Pancreas (tissue), 10 donors: ENCODE measurements at regions not wholly inside any gene's neighbourhood (a gene's known extent, or its start where the extent isn't known, plus 50 kb on each side); places are given as distances from the start of the nearest gene placed in this dataset.

Source experiments
- ATAC-seq, 4 donors: fragments of 200-7000 bp; cut with Tn5 transposase; one replicate each; pipeline versions ENCODE4 v1.8.0 to v1.9.1; 2020; ENCODE audit warnings: mild to moderate bottlenecking in 4 of 4, moderate library complexity in 4 of 4
- DNase-seq, 6 donors: peaks; one replicate each; pipeline ENCODE4 v3.0.0-alpha.2; 2020
- FAIRE-seq: peaks from 2 replicates; lab custom pipeline; 2012; peaks lifted over from hg19 to GRCh38; lab: Jason Lieb, UNC
- H3K27ac ChIP-seq, 4 donors: fragments of 200-600 bp; sonication (generic); 1 replicate in 3 of 4; 2 replicates in 1 of 4; pipeline versions ENCODE4 v1.5.0 to v1.8.0; 2020
- H3K27me3 ChIP-seq, 4 donors: fragments of 200-600 bp; one replicate each; pipeline ENCODE4 v1.8.0; 2021
- H3K36me3 ChIP-seq, 3 donors: fragments of 200-600 bp; sonication (generic) in 1 of 3; one replicate each; pipeline versions ENCODE4 v1.5.0 to v1.8.0; 2020 to 2021
- H3K4me1 ChIP-seq, 3 donors: fragments of 200-600 bp; one replicate each; pipeline ENCODE4 v1.8.0; 2021
- H3K4me3 ChIP-seq, 4 donors: fragments of 200-600 bp; sonication (generic) in 2 of 4; one replicate each; pipeline versions ENCODE4 v1.5.0 to v1.8.0; 2020 to 2021
- H3K9me3 ChIP-seq, 4 donors: fragments of 200-600 bp; one replicate each; pipeline ENCODE4 v1.8.0; 2021
- WGBS, 2 donors: extraction: QIAGEN DNeasy Blood & Tissue Kit; methylation state at CpG; one replicate each; pipeline ENCODE4 v1.1.7; 2013; 5-methylcytosine and 5-hydroxymethylcytosine counted together
- intact Hi-C, 3 donors: fragments of 100-400 bp; cut with DNase I; formaldehyde crosslinking; loops; one replicate each; pipeline versions ENCODE4 v1.11.1 to v1.14.2; 2022
- TF ChIP-seq, protein P1 (sequence below), 4 donors: fragments of 200-600 bp; sonication (generic) in 3 of 4; IDR thresholded peaks; one replicate each; pipeline versions ENCODE4 v1.5.0 to v1.8.0; 2021; ENCODE audit warnings: antibody characterized with exemption in 4 of 4
- donor health status: healthy with polysubstance abuse.
- donor health status: DM: no; HTN: no; CAD: no; lungs with moderate emphysema.
- donor health status: DM: no; HTN: no; CAD: no.
- donor health status: control.
- donor health status: control.
- donor health status: Bipolar disorder and iron deficiency.
- donor health status: DM: yes; HTN: yes; CAD: no.
- donor health status: DM: no; HTN: no; CAD: no.
- donor health status: DM: no; HTN: no; CAD: no.
- donor health status: DM: yes; HTN: yes; CAD: no.

DNA sequence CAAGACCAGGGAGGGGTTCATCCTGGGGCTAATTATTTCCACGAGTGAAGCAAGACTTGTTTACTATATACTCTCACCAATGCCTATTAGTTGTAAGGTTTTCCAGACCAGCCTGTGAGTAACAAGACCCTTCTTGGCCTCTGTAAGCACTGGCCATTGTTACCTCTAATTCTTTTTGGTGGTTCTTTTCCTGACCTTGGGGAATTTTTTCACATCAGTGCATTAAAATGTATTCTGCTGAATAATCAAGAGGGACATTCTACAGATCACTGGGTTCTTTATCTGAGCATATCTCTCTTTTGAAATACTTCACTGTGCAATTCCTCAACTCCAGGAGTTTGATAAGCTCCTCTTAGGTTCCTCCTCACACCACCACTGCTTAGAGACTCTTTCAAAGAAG is 909.9 kb upstream of the ACVR2A start:
- H3K27me3 ChIP-seq = no peaks in the 10 kb centered on the region
- no peaks in the 10 kb centered on the region for H3K9me3 ChIP-seq
- no peak for ATAC-seq
- 32 to 56% methylated on average over 1 of the region's 1 CpG for WGBS, 2 donors
- FAIRE-seq = no peak
- no peak overlapping the region for H3K27ac ChIP-seq
- TF ChIP-seq, protein P1, sequence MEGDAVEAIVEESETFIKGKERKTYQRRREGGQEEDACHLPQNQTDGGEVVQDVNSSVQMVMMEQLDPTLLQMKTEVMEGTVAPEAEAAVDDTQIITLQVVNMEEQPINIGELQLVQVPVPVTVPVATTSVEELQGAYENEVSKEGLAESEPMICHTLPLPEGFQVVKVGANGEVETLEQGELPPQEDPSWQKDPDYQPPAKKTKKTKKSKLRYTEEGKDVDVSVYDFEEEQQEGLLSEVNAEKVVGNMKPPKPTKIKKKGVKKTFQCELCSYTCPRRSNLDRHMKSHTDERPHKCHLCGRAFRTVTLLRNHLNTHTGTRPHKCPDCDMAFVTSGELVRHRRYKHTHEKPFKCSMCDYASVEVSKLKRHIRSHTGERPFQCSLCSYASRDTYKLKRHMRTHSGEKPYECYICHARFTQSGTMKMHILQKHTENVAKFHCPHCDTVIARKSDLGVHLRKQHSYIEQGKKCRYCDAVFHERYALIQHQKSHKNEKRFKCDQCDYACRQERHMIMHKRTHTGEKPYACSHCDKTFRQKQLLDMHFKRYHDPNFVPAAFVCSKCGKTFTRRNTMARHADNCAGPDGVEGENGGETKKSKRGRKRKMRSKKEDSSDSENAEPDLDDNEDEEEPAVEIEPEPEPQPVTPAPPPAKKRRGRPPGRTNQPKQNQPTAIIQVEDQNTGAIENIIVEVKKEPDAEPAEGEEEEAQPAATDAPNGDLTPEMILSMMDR (IDR thresholded peaks at IDR 0.05) = no peak
- intact Hi-C loops = no loop called here
- H3K36me3 ChIP-seq = no peaks in the 10 kb centered on the region
- no peak for DNase-seq
- no peaks in the 10 kb centered on the region for H3K4me1 ChIP-seq
- H3K4me3 ChIP-seq = no peak overlapping the region

DNA sequence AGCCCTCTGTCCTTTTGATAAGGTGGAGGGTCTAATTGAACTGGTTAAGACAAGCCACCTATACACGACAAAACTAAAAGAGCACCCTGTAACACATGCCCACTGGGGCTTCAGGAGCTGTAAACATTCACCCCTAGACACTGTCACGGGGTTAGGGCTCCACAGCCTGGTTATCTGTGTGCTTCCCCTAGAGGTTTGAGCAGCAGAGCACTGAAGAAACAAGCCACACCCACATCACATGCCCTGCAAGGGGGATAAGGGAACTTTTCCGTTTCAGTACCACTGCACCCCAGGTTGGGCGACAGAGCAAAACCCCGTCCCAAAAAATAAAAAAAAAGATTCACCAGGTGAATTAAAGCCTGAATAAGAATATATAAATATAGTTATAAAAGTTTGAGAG is 913.7 kb upstream of the ACVR2A start:
- no peak overlapping the region for H3K27ac ChIP-seq
- ATAC-seq = no peak
- TF ChIP-seq, protein P1 (IDR thresholded peaks at IDR 0.05) = no peak
- H3K9me3 ChIP-seq = no peaks in the 10 kb centered on the region
- H3K36me3 ChIP-seq = no peaks in the 10 kb centered on the region
- no peak overlapping the region for H3K4me3 ChIP-seq
- no peak for DNase-seq
- 58 to 76% methylated on average over 5 of the region's 5 CpGs for WGBS, 2 donors
- FAIRE-seq = no peak
- H3K27me3 ChIP-seq = no peaks in the 10 kb centered on the region
- intact Hi-C loops = no loop called here
- H3K4me1 ChIP-seq = no peaks in the 10 kb centered on the region

DNA sequence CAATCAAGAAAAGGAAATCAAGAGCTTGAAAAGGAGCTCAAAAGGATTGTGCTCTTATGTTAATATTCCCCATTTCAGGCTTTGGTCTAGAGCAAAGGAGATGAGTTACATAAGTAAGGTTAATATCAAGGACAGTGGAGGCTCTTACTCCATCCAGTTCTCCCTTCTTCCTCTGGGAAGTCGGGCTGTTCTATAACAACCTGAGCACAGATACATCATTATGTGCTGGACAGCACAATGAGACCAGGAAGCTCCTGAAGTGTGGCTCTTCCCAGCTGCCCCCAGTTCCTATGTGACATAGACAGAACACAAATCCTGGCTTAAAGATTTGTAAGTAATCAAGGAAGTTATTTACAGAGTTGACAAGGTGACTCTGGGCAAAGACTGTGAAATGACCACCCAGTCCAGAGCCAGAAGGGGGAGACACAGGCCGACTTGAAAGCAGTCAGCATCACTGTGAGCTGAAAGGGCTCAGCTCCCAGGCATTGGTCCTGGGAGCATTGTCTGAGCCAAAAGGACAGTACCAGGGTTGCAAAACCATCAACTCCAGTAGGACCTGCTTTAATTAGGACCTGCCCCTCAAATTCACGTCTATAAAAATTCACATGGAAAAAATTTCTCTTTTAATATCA is 917.6 kb upstream of the ACVR2A start:
- Histone ChIP-seq H3K36me3 (no peaks in the 10 kb centered on the region), H3K4me3 (no peak overlapping the region), H3K9me3 (no peaks in the 10 kb centered on the region), H3K27ac (no peak overlapping the region), H3K4me1 (no peaks in the 10 kb centered on the region), H3K27me3 (no peaks in the 10 kb centered on the region)
- TF ChIP-seq, protein P1 (IDR thresholded peaks at IDR 0.05) = no peak
- FAIRE-seq = no peak
- WGBS, 2 donors = 15 to 17% methylated on average over 3 of the region's 3 CpGs
- intact Hi-C loops = no loop called here
- ATAC-seq = peak in 3 of 4 donors; percentile 57 to 65 (median 59)
- peak in 1 of 6 donors; percentile 15 for DNase-seq

DNA sequence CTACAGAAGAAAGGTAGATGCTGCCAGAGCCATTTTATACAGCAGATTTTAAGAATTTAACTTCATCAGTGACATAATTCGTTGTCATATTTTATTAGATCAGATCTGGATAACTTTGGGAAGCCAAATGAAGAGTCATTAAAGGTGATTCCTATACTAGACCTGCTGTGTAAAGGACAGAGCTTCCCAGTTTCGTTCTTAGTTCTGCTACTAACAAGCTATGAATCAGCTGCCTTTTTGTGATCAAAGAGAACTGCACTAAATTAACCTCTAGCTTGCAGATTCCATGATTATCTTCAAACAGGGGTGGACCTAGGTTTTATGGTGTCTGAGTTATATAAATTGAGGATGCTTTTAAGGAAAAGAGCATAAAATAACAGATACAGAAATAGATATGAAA is 926.5 kb upstream of the ACVR2A start:
- TF ChIP-seq, protein P1 (IDR thresholded peaks at IDR 0.05) = no peak
- ATAC-seq (no peak), DNase-seq (no peak), FAIRE-seq (no peak)
- Histone ChIP-seq H3K36me3 (no peaks in the 10 kb centered on the region), H3K27me3 (no peaks in the 10 kb centered on the region), H3K9me3 (no peaks in the 10 kb centered on the region), H3K4me3 (no peak overlapping the region), H3K27ac (no peak overlapping the region), H3K4me1 (no peaks in the 10 kb centered on the region)
- 46 to 70% methylated on average over 2 of the region's 2 CpGs for WGBS, 2 donors
- intact Hi-C loops = no loop called here

DNA sequence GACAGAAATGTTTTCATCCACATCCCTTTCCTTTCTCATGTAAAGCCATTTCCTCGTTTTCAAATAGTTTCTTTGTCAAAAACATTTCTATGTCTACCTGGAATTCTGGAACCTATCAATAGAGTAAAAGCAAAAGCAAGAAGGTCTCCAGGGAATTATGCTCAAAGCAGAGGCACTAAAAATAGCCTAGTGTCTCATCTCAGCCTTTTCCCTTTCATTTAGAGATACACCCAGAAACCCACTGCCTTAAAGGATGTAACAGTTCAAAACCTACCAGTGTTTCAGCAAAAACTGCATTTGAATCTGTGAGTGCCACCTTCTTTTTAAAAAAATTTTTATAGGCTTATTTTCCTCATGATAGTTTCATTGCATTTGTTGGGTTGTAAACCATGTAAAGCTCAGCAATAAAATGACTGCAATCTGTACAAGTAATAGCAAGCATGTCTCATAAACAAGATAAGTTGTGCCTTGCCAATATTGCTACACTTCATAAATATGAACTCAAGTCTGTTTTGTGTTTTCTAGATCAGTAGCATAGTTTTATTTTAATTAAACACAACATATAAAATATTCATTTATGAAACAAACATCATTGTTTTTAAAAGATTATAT is 927.3 kb upstream of the ACVR2A start:
- ATAC-seq (no peak), FAIRE-seq (no peak), DNase-seq (no peak)
- WGBS, 2 donors = 26 to 46% methylated on average over 1 of the region's 1 CpG
- no peak overlapping the region for H3K4me3 ChIP-seq
- TF ChIP-seq, protein P1 (IDR thresholded peaks at IDR 0.05) = no peak
- intact Hi-C loops = no loop called here
- H3K27ac ChIP-seq = no peak overlapping the region
- H3K36me3 ChIP-seq = no peaks in the 10 kb centered on the region
- H3K27me3 ChIP-seq = no peaks in the 10 kb centered on the region
- H3K4me1 ChIP-seq = no peaks in the 10 kb centered on the region
- no peaks in the 10 kb centered on the region for H3K9me3 ChIP-seq
